GM21360 (cell line): ENCODE measurements at regions not wholly inside any gene's neighbourhood (a gene's known extent, or its start where the extent isn't known, plus 50 kb on each side); places are given as distances from the start of the nearest gene placed in this dataset.

Source experiments
- ATAC-seq: cut with Tn5 transposase; IDR thresholded peaks from one replicate; pipeline ENCODE4 v1.9.1; 2021; ENCODE audit warnings: mild to moderate bottlenecking, moderate library complexity; ENCODE audit not compliant: unreplicated experiment

DNA sequence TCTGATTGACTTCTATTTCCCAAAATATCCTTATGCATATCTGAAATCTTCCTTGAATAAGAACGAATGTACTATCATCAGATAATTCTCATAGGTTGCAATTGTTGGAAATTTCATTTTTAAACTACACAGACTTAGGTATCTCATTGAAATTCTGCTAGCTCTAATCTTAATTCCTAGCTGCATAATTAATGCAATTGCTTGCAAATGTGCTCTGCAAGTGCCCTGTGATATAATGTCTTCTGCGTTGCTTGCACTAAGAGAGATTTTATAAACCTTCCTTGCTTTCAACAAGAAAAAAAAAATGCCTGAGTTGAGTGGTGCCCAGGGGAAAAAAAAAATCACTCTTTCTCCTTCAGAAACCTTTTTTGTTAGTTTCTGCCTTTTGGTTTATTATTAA is 354.9 kb downstream of the TFAP2A start:
- ATAC-seq: no peak

DNA sequence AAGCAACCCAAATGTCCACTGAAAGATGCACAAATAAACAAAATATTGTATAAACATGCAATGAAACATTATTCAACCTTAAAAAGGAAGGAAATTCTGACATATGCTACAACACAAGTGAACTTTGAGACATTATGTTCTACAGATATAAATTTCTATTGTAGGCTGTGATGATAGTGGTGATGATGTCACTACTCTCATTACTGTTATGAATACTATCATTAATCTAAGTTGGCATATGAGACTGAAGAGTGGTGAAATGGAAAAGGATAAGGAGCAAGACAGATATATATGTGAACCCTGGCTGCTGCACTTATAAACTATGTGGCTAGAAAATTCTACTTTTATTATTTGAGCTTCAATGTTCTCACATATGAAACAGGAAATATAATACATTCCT is 360.2 kb downstream of the TFAP2A start:
- ATAC-seq: no peak

DNA sequence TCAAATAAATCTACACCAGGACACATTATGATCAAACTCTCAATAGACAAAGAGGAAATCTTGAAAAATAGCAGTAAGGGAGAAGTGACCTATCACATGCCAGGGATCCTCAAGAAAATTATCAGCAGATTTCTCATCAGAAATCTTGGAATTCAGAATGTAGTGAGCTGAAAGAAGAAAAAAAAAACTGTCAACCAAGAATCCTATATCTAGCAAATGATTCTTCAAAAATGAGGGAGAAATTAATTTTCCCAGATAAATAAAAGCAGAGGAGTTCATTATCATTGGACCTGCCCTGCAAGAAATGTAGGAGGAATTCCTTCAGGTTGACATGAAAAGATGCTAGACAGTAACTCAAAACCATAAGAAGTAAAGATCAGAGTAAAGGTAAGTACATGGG is 363.6 kb downstream of the TFAP2A start:
- no peak for ATAC-seq

DNA sequence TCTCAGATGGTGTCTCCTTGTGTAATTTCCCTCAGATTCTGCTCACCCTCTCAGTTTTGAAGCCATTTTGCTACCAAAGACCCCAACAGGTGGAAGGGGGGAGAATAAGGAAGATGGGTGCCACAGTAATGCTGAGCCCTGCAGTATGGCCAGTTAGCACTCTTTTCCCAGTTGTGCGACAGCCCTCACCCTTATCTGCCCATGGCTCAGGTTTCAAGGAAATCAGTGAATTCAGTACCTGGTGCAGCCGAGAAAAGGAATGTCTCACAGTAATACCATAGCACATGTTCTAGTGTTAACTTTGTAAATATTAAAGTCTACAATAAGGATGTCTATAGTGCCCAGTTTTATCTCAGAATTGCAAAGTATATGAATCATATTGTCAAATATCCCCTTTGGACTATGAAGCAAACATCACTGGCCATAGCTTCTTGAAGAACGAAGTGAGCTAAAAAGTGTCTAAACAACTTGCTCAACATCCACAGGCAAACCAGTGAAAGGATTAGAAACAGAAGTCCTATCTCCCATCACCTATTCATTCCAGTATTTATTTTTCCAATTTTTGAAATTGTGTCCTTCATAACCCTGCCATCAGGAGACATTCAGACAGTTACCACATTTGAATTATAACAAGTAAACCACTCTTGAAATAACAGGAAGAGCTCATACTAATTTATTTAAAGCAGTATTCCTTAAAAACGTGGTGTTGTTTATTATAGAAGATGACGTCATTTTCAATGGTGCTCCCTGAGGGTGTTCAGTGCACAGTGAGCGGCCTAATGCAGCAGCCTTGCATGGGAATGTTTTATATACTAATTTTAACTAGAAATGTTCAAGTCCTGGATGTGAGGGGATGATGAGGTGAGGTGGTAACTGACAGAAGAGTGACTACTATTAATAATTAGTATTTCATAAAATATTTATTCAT is 366.2 kb downstream of the TFAP2A start:
- ATAC-seq: no peak

DNA sequence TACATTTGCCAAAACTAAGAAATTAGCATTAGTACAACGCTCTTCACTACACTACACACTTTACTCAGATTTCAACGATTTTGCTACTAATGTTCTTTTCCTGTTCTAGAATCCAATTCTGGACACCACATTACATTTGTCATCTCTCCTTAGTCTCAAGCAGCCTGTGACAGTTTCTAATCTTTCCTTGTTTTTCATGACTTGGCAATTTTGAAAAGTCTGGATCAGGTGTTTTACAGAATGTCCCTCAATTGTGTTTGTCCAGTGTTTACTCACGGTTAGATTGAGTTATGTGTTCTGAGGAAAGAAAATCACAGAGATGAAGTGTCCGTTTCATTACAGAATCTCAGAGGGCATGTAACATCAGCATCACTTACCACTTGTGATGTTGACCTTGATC is 372.6 kb downstream of the TFAP2A start:
- no peak for ATAC-seq

DNA sequence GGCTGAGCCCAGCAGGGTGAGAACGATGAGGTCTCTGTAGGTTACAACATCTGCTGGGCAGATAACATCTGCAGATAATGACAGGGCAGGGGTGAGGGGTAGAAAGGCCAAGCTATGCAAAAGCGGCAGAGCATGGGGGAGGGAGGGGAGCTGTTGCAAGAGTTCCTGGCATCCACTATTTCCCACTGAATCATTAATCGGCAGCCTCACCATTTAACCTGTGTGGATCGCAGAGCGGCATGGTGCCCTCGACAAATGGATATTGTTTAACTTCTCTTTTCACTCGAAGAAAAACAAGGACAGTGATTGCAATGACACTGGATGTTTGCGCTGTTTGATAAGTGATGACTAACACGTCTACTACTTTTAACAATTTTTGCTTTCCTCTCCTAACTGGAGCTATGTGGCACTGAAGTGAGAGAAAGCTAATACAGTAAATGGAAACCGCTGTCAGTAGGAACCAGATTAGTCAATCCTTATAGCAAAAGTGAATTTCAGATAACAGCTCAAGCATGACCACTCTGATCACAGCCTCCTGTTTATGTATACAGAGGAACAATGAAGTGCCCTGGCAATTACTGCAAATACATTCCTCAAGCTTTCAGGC is 381.5 kb downstream of the TFAP2A start:
- no peak for ATAC-seq

DNA sequence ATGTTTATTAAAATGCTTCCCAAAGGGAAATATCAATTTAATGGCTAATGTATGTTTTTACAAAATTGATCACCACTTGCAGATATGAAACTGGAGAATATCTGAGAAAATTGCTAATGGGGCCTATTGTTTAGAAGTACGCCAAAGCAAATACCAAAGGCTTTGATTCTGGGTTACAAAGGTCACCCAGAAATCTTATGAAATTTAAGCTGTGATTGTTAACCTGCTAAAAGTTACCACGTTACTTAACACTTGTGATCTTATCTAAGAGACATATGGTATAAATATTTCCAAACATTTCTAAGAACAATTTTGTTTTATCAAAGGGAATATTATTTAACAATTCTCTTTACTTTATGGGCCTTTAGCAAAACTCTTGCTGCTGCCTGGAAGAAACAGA is 383.3 kb downstream of the TFAP2A start:
- ATAC-seq: no peak

DNA sequence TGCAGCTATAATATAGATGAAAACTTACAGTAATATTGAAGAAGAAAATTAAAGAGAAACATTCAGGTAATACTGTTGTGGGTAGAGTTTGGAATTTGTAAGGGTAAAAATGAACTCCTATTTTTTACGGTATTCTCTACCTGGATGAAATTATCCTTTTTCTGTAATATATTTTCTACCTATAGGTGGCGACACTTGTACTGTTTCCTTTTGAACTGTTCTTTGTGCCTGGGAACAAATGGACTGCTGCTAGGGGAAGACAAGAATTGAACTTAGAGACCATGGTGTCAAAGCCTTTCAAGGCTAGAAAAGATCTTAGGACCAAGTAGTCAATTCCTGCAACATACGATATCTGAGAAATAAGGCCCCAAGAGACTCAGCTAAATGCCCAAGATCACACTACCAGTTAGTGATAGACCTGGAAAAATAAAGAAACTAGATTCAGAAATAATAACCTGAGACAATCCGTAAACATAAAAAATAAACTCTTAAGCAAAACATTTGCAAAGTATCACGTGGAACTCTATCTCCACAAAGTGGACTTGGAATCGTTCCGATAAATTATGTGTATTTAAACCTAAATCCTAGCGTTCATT is 383.8 kb downstream of the TFAP2A start:
- no peak for ATAC-seq

DNA sequence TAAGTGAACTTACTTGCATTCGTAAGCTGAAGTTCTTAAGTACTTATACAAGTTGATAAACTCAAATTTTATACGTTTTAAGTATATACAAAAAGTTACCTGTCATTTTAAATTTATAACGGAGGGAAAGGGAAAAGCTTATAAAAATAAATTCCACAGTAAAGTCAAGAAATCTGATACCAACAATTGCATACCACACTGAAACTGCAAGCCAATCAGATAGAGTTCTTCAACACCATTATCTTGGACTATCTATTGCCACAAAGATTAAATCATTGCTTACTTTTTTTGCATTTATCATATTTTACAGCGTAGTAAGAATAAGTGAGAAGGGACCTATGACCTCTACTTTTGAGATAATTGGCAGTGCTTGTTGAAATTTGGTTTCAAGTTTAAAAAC is 386.7 kb downstream of the TFAP2A start:
- ATAC-seq: no peak

DNA sequence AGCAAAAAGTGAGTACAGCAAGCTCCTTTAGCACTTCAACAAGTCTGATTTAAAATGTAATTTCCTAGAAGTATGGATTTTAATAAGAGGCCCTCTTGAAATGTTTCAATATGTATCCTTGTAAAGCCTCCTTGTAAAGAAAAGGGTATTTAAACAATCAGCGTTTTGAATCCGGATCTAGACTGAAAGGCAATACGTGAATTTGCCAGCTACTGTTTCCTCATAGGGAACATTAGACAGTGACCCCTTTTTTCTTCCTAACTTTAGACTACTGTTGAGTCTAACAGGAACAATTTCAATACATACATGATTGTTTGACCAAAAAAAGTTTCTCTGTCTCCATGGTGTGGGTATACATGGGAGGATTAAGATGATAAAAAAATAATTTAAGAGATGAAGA is 395.0 kb downstream of the TFAP2A start:
- no peak for ATAC-seq

DNA sequence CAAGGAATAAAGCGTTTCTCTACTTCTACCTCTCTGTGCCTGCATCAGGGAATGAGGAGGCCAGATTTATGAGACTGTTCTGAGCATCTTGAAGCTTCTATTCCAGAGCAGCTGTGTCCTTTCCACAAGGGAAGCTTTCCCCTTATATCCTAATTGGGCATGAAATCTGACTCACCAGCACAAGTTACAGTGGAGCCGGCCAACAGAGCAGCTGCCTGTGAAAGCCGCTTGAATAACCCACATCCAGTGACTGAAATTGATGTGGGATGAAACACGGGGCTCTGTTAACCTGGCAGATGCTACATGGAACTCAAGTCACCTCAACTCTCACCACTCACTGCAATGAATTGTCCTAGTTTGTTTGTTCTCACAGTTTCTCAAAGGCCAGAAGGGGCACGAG is 400.3 kb downstream of the TFAP2A start:
- ATAC-seq: no peak

DNA sequence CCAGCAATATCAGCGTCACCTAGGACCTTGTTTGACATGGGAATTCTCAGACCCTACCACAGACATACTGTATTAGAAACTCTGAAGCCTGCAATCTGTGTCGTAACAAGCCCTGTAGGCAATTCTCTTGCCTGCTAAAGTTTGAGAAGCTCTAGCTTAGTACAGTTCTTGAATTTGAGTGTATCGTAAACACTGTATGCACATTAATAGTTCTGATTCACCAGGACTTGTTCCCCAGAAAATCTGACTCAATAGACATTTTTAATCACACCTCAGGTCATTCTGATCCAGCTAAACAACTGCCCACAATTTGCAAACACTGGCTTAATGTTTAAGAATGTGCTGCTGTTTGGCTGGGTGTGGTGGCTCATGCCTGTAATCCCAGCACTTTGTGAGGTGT is 414.3 kb downstream of the TFAP2A start:
- no peak for ATAC-seq

DNA sequence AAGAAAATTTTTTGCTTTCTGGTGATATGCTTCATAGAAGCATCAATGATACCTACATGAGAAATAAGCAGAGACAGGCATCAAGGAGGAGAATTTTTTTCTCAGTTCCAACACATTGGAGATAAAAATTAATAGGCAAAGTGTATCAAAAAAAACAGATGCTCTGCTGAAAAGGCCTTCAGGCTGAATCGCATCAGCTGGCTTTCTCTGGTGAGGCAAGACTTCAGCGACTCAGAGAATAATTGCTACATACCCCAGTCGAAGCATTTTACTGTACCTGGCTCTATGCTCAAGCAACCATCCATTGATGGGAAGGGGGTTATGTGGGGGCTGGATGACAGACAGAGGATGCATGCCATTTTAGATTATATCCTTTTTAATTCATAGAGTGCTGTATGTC is 415.1 kb downstream of the TFAP2A start:
- no peak for ATAC-seq

DNA sequence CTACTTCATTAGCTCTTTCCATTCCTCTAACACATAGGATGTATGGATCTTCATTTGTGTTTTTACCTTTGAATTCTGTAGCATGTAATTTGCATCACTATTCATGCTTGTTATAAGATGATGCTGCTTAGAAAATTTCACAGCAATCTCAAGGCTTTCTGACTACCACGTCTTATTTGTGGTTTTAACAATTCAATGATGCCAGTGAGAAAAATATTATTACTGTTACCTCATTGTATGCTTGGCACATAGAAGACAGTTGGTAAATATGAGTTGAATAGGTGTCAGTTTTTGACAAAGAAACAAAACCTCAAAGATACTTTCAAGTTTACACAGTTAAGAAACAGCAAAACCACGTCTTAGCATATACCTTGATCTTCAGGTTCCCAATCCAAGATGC is 428.6 kb downstream of the TFAP2A start:
- ATAC-seq: no peak

DNA sequence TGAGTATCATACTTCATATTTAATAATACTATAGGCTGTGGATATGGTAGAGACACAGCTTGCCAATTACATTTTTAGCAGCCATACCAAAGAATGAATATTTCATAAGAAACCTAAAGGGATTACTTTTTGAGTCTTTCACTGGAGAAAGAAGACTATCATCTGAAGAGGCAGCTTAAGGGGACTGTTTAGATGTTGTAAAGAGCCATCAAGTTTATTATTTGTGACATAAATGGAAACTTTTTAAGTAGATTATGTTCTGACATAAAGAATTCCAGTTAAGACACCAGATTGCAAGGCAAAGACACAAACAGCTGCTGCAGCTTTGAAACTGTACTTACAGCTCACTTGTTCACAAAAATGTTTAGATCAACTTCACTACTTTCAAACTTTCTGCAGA is 429.4 kb downstream of the TFAP2A start:
- ATAC-seq: no peak

DNA sequence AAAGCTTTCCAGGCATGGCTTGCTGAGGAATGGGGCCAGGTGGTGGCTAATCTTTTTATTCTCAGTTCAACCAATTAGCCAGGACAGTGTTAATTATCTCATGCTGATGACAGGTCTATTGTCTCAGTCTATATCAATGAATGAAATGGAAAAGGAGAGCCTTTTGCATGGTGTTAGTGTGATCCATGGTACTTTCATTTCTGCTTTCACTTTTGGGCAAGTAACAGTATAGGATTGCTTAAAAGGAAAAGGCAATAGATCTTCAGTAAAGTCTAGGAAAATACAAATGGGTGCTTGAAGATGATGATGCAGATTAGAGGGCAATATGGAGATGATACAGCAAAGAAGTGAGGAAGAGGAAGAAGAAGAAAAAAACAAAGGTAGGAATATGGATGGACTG is 430.3 kb downstream of the TFAP2A start:
- no peak for ATAC-seq

DNA sequence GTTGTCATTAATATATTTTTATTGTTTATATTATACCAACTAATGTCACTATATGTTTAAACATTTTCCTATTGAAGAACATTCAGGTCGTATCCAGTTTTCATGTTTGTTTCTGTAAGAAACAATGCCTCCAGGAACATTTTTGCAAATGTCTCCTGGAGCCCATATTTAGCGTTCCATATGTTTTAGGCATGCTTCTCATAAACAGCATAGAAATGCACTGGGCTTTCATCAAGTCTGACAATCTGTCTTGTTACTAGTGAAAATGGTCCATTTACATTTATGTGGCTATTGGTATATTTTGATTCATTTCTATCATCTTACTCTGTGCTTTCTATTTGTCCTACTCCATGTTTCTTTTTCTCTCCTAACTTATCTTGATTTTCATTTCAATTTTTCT is 431.7 kb downstream of the TFAP2A start:
- ATAC-seq: no peak

DNA sequence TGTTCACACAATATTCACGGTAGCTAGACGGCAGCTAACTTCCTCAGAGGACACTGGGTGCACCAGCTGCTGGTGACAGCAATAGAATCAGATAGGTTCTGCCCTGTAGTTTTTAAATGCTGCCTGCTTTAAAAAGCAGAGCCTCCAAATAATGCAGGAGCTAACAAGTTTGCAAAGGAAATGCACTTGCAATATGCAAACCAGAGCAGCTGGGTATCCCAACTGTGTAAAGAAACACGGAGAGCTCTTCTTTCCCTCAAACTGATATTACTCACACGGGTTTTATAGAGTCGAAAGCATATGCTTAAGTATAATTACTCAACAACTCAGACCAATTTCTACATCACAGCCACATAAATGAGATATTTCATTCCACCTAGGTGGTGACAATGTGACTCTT is 432.7 kb downstream of the TFAP2A start:
- ATAC-seq: no peak

DNA sequence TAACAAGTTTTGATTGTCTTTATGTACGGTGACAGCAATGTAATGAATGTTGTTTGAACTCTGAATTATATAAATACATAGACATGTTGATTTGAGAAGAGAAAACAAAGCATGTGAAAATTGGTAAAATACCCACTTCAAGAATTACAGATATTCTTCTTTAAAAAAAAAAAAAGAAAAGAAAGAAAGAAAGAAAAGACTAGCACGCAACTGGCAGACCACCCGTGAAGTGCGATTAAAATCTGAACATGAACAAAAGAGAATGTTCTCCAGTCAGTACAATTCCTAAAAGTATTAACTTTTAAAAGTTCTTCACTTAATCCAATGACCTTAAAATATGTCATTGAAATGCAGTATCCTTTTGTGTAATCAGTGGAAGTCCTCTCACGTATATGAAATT is 434.9 kb downstream of the TFAP2A start:
- ATAC-seq: no peak

DNA sequence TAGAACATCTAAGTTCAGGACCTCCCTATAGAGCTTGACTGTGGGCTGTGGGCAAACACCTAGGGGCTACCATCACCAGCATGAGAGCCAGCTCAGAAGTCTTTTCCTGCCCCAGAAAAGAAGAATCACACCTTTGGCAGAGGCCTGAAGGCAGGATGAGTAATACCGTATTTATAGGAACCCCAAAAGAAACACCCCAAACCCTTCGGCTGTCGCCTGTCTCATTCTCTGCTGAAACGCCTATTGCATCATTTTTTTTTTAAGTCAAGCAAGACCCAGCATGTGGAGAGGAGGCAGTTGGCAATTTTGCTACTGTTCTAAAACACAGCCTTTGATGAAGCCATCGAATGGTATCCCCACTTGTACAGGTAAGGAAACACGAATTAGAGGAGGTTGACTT is 436.4 kb downstream of the TFAP2A start:
- ATAC-seq: no peak

DNA sequence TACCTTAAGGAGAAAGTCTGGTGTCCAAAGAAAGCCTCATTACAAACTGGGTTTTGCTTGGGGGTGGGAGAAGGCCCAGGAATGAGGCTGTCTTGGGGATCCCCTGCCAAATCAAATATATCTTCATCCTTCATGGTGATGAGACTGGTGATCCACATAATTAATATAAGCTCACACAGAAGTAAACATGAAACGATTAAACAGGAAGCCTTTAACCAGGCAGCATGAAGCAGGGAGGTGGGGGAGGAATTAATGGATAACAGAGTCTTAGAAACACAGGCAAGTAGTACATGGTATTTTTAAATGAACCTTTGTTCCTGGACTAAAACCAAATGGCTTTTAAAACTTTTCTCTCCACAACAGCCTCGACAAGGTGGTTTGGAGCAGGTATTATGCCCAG is 437.5 kb downstream of the TFAP2A start:
- ATAC-seq: no peak

DNA sequence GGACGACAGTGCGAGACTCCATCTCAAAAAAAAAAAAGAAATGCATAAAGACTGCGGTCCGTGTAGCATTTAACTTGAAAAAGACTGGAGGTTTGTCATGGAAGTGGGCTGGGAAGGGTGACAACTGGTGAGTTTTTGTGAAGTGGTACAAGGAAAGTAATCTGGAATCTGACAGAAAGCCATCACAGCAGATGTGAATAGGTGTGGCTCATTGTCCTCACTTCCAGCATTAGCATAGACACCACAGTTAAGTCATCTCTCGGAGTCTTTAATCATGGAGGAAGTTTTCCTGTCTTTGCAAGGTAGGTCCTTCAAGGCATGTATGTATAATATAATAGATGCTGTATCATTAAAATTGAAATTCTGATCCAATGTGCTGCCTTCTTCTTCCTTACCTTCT is 453.2 kb downstream of the TFAP2A start:
- ATAC-seq: no peak
